Skeletal muscle tissue (tissue), 3 donors: ENCODE measurements at regions not wholly inside any gene's neighbourhood (a gene's known extent, or its start where the extent isn't known, plus 50 kb on each side); places are given as distances from the start of the nearest gene placed in this dataset.

Experiments
- H3K27ac ChIP-seq: one replicate; pipeline ENCODE4 v1.7.0; 2013; ENCODE audit warnings: mild to moderate bottlenecking, low read depth, low read length, inconsistent platforms
- H3K27me3 ChIP-seq, 3 donors: one replicate each; pipeline ENCODE4 v1.7.0; 2013; ENCODE audit warnings: low read length in 3 of 3; ENCODE audit not compliant: control insufficient read depth in 3 of 3, insufficient read depth in 3 of 3
- H3K36me3 ChIP-seq, 3 donors: one replicate each; pipeline ENCODE4 v1.7.0; 2013; ENCODE audit warnings: low read length in 3 of 3; ENCODE audit not compliant: control insufficient read depth in 3 of 3, insufficient read depth in 3 of 3
- H3K4me1 ChIP-seq, 3 donors: one replicate each; pipeline ENCODE4 v1.7.0; 2013; ENCODE audit warnings: low read length in 3 of 3, mild to moderate bottlenecking in 3 of 3; ENCODE audit not compliant: control insufficient read depth in 3 of 3, insufficient read depth in 3 of 3
- H3K4me3 ChIP-seq, 3 donors: one replicate each; pipeline ENCODE4 v1.7.0; 2013; ENCODE audit warnings: low read length in 3 of 3
- H3K9ac ChIP-seq, 3 donors: one replicate each; pipeline ENCODE4 v1.7.0; 2013; ENCODE audit warnings: low read length in 3 of 3, mild to moderate bottlenecking in 3 of 3, moderate library complexity in 2 of 3, low read depth in 1 of 3
- H3K9me3 ChIP-seq, 3 donors: one replicate each; pipeline ENCODE4 v1.7.0; 2013; ENCODE audit warnings: low read length in 3 of 3; ENCODE audit not compliant: control insufficient read depth in 3 of 3
- donor health status: Osteomylitis.

DNA sequence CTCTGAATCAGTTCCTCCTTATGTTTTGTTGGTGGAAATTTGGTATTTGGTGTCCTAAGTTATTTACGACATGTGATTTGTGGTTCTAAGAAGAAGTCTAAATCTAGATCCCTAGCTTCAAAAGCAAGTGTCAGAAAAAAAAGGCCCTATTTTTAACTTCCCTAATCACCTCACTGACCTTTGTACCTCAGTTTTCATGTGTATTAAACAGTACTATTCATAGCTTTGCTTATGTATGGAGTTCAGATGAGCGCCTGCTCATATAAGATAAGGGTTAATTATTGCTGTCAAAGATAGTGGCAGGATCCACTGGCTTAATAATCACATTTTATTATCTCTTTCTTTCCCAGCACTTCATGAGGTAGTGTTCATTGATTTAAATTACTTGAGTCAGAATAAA, 318.2 kb downstream of the PARP8 start:
- Histone ChIP-seq H3K4me1 (no peaks in the 10 kb centered on the region), H3K36me3 (no peaks in the 10 kb centered on the region), H3K27me3 (no peaks in the 10 kb centered on the region), H3K9me3 (no peaks in the 10 kb centered on the region), H3K27ac (no peak overlapping the region), H3K4me3 (no peak overlapping the region), H3K9ac (no peak overlapping the region)

DNA sequence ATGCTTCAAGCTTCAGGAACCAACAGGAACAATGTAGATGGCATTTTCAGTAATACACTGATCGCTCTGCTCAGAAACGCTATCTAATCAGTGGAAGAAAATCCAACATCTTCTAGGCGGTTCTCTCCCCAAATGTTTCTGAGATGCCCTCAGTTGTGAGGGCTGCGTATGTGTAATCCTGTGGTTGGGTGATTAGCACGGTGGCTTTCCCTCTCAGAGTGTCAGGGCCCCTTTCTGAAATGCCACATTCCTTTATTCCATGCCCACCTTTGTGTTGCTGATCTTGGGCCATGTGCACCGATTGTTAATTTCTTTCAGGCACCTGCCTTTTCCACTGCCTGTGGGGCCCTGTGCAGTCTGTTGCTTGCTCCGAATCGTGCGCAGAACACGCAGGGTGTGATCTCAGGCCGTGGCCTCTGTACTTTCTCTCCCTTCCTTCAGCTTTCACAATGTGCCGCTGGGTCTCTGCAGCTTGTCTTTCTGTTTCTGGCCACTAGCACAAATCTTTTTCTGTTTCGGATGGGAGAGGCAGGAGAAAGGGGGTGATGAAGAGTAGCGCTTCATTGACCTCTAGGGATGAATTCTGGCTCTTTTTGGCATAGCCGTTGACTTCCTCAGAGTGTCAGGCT, 324.0 kb downstream of the PARP8 start:
- Histone ChIP-seq H3K9me3 (no peaks in the 10 kb centered on the region), H3K4me1 (no peaks in the 10 kb centered on the region), H3K9ac (no peak overlapping the region), H3K27ac (no peak overlapping the region), H3K36me3 (no peaks in the 10 kb centered on the region), H3K4me3 (no peak overlapping the region), H3K27me3 (peaks cover 0 to 5% (median 0%) of the 10 kb centered on the region in 3 donors)

DNA sequence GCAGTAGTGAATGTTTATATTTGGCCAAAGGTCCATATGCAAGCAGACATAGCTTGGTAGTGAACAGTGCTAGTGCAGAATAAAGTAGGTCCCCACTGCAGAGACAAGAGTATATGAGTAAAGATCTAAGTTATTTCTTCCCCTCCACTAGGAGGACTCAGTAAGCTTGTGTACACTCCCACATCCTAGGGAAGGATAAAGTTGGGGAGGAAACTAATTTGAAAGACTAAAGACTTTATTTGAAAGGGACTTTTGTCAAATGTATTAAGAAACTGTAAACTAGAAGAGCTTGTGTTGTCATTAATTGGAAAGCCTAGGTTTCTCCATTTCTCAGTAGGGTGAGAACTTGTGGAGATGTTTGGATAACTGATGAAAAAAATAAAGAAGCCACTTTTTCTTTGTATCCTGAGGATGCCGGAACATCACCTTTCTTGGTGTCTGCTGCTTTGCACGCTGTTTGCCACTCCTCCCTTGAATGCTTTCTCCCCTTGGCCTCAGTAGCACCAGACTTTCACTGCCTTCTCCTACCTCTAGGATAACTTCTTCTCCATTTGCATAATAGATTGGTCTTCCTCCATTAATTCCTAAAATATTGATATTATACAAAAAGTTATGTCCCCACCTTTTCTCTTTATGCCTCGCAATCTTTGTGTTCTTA, 329.0 kb downstream of the PARP8 start:
- H3K4me3 ChIP-seq: no peak overlapping the region
- peaks cover 0 to 5% (median 0%) of the 10 kb centered on the region in 3 donors for H3K27me3 ChIP-seq
- no peak overlapping the region for H3K9ac ChIP-seq
- H3K36me3 ChIP-seq: no peaks in the 10 kb centered on the region
- no peaks in the 10 kb centered on the region for H3K4me1 ChIP-seq
- no peak overlapping the region for H3K27ac ChIP-seq
- H3K9me3 ChIP-seq: no peaks in the 10 kb centered on the region

DNA sequence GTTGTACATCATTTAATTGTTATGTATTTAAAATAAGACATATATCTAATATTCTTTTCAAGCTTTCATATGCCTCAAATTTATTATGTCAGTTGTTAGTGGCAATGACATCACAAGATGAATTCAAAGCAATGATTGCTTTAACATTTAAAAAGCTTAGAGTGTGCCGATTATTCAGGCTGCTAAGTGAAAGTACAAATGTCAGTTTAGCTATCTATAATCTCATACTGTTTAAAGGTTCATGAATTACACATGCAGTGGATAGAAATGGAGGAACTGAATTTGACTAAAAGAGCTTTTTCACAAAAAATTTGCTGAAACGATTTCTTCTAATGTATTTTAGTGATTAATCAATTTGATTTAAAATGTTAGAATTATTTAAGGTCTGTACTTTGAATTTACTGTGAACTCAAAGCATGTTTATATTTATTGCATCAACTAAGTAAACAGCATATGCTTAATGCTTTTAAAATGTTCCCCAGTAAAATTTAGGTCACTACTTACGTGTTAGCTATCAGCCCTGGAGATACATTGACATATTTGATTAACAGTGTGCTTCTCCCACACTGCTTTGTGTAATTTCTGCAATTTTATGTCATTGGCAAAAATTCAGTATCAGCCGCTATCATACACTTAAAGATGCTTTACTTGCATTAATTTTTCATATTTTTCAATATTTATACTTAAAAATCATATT, 334.9 kb downstream of the PARP8 start:
- H3K36me3 ChIP-seq: no peaks in the 10 kb centered on the region
- H3K9me3 ChIP-seq: no peaks in the 10 kb centered on the region
- no peak overlapping the region for H3K9ac ChIP-seq
- no peak overlapping the region for H3K4me3 ChIP-seq
- no peaks in the 10 kb centered on the region for H3K4me1 ChIP-seq
- H3K27ac ChIP-seq: no peak overlapping the region
- H3K27me3 ChIP-seq: no peaks in the 10 kb centered on the region

DNA sequence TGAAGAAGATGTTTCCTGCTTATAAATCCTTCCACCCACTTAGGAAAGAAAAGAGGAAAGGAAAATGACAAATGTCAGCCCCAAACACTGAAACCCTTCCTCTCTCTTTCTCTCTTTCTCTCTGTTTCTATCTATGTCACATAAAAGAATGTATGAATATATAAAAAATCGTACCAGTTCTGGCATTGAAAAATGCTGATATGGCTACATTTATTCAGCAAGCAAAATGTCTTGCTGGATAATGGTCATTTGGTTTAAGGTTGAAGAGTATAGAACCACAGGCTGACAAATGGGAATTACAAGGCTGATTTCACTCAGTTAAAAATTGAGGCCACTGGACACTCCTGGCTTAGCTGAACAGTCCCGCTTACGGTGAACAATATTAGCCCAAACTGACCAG, 335.9 kb downstream of the PARP8 start:
- Histone ChIP-seq H3K9me3 (no peaks in the 10 kb centered on the region), H3K9ac (no peak overlapping the region), H3K27me3 (no peaks in the 10 kb centered on the region), H3K36me3 (no peaks in the 10 kb centered on the region), H3K4me1 (no peaks in the 10 kb centered on the region), H3K27ac (no peak overlapping the region), H3K4me3 (no peak overlapping the region)

DNA sequence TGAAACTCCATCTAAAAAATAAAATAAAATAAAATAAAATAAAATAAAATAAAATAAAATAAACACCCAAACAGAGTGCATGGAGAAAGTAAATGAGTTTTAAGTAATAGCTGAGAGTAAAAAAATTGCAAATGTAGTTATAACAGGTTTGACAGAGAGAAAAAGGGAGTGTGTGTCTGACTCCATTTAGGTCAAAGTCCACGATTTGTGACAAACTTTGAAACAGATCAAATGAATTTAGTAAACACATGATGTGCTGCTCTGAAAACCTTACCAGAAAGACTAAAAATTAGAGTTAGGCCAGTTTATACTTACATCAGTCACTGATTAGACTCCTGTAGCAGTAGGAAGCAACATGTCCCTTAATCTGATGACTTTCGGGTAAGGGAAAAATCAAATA, 346.6 kb downstream of the PARP8 start:
- Histone ChIP-seq H3K27ac (no peak overlapping the region), H3K4me1 (no peaks in the 10 kb centered on the region), H3K9ac (no peak overlapping the region), H3K9me3 (no peaks in the 10 kb centered on the region), H3K27me3 (no peaks in the 10 kb centered on the region), H3K4me3 (no peak overlapping the region), H3K36me3 (no peaks in the 10 kb centered on the region)

DNA sequence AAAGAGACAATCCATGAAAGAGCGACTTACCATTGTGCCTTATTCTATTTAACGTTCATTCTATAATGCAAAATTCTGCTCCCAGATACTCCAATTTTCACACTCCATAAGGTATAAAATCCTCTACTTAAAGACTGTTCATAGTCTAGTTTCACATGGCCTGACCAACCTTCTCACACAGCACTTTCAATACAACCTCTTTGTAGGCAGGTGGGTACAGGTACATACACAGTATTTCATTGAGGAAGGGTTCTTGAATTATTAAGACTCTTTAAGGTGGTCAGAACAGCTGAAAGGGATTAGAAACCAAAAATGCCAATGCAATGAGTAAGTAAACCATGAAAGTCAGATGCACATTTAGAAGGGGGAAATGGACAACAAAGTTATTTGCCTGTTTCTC, 352.0 kb downstream of the PARP8 start:
- H3K4me1 ChIP-seq: no peaks in the 10 kb centered on the region
- H3K4me3 ChIP-seq: no peak overlapping the region
- no peak overlapping the region for H3K9ac ChIP-seq
- H3K27ac ChIP-seq: no peak overlapping the region
- H3K9me3 ChIP-seq: no peaks in the 10 kb centered on the region
- no peaks in the 10 kb centered on the region for H3K36me3 ChIP-seq
- H3K27me3 ChIP-seq: no peaks in the 10 kb centered on the region

DNA sequence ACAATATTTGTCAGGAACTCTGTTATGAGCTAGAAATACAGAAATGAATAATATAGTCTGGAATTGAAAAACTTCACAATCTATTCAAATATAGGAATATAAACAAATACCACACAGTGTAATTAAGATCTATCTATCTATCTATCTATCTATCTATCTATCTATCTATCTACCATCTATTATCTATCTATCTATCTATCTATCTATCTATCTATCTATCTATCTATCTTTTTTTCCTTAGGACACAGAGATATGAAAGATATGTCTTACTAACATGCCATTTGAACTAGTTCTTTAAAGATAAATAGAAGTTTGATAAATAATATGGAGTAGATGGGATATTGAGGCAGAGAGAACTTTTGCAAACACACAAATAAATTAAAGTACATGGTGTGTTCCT, 357.8 kb downstream of the PARP8 start:
- Histone ChIP-seq H3K36me3 (no peaks in the 10 kb centered on the region), H3K27me3 (no peaks in the 10 kb centered on the region), H3K27ac (no peak overlapping the region), H3K4me3 (no peak overlapping the region), H3K4me1 (no peaks in the 10 kb centered on the region), H3K9ac (no peak overlapping the region), H3K9me3 (no peaks in the 10 kb centered on the region)

DNA sequence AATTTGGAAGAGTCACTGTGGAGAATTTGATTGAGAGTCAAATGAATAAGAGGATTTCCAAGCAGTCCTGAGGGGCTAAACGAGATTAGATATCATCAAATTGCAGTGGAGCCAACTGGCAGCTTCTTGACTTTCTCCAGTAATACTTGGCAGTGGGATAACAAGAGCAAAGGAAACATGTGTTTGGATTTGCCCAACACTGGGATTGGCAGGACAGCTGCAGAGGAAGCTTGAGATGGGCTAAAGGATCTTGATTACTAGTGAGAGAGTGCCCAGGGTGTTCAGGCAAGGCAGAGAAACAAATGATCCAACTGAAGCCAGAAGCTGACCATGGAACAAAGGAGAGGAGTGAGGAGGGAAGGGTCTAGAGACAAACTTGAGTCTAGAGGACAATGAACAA, 356.0 kb upstream of the ISL1 start:
- H3K9ac ChIP-seq: no peak overlapping the region
- no peaks in the 10 kb centered on the region for H3K9me3 ChIP-seq
- H3K4me3 ChIP-seq: no peak overlapping the region
- no peaks in the 10 kb centered on the region for H3K4me1 ChIP-seq
- no peaks in the 10 kb centered on the region for H3K27me3 ChIP-seq
- no peaks in the 10 kb centered on the region for H3K36me3 ChIP-seq
- no peak overlapping the region for H3K27ac ChIP-seq

DNA sequence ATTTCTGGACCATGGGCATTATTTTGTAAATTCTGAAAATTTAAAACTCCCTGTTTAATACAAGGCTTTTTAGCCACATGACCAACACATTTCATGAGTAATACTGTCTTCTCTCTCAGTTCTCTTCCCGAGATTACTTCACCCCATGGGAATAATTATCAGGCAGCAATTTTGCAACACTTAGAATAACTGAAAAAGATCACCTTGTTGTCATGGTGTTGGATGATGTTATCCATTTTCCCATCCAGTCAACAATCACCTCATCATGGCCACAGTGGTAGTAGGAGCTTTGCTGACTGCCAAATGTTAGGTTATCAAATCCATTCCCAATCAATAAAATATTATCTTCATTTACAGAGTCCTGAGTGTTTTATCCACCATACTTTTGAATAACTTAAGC, 354.9 kb upstream of the ISL1 start:
- Histone ChIP-seq H3K27me3 (no peaks in the 10 kb centered on the region), H3K27ac (no peak overlapping the region), H3K4me1 (no peaks in the 10 kb centered on the region), H3K9ac (no peak overlapping the region), H3K4me3 (no peak overlapping the region), H3K9me3 (no peaks in the 10 kb centered on the region), H3K36me3 (no peaks in the 10 kb centered on the region)
